ENCODE measurements at regions not wholly inside any gene's neighbourhood (a gene's known extent, or its start where the extent isn't known, plus 50 kb on each side); places are given as distances from the start of the nearest gene placed in this dataset.
A peak's percentile ranks its signal among the peaks of the same experiment; 100 is the strongest.
"Not testable (repeated sequence)": the region's sequence is repeated elsewhere in the genome, so short reads cannot be mapped to it uniquely, and the experiment has no call there.

GRCh38 chr1:149700677-149701567 is 81.6 kb upstream of the FCGR1A start:
- not testable (repeated sequence) for DNase-seq

GRCh38 chr1:149708192-149708853 is 74.2 kb upstream of the FCGR1A start:
- peak; percentile 22 to 34 for DNase-seq

- not testable (repeated sequence) for DNase-seq
These were observed 70.8 kb upstream of the FCGR1A start for GRCh38 chr1:149711651-149712050.

GRCh38 chr1:149712154-149712927 is 70.2 kb upstream of the FCGR1A start:
- peak; percentile 56 to 59 for DNase-seq

- DNase-seq = not testable (repeated sequence)
These were observed 69.0 kb upstream of the FCGR1A start for GRCh38 chr1:149713513-149713912.

DNA sequence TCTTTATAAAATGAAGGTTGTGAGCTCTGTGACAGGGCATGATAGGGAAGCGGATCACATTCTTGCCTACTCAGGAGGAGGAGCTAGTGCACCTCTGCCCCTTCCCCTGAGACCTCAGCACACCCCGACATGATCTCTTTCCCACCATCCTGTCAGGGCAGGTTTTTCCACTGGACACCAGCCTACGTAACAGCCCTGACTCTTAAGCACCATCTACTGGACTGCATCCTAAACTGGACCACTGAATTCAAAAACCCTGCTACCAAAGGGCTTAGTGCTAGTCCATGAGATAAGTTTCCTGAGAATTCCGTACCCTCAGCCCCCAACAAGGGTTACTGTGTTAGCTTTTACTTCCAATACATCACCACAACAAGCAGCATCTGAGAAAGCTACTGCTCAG is 68.5 kb upstream of the FCGR1A start:
- not testable (repeated sequence) for DNase-seq

DNA sequence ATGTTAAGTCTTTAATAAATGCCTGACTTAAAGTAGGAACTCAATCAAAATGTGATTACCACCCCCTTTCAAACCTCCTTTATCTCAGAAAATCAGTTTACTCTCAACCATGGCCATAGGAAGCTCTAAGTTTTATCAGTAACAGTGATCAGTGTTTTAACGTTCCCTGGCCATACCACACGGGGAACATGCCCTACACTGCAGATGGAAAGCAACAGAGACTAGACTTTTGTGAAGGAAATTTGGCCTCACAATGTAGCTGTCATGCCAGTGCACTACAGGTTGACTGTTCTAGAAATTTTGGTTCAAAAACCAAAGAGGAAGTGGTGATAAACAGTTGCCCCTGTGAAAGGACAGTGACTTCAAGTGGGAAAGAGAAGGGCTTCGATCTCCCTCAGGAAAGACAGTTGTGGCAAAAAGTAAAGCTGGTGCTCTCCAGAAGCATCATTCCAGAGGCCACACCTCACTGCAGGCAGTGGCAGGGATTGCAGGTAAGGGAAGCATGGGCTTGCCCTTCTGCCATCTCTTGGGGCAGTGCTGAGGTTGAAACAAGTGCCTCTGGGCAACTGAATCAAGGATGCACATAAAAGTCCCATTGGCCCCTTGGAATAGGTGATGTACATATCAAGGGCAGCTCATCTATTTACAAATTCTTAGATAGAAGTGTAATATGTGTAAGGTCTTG is 57.7 kb upstream of the FCGR1A start:
- DNase-seq = not testable (repeated sequence)

GRCh38 chr1:149726688-149727087 is 55.8 kb upstream of the FCGR1A start:
- not testable (repeated sequence) for DNase-seq

DNA sequence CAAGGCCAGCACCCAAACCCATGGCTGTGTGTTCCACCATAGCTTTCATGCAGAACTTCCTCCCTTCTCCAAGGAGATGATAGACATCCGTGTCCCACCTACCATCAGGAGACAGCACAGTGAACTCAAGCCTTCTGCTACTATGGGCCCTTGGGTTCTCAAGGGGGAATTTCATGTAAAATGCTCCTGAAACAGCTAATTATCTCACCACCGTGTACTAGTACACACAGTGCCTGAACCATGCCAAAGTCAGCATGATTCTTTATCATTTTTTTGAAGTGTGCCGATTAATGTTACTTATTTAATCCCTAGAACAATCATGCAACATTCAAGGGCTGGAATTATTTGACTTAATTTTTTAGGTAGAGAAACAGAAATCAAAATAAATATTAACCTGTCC is 53.9 kb upstream of the FCGR1A start:
- DNase-seq = not testable (repeated sequence)
